ENCODE measurements at regions not wholly inside any gene's neighbourhood (a gene's known extent, or its start where the extent isn't known, plus 50 kb on each side); places are given as distances from the start of the nearest gene placed in this dataset.
"Not testable (repeated sequence)": the region's sequence is repeated elsewhere in the genome, so short reads cannot be mapped to it uniquely, and the experiment has no call there.

DNA sequence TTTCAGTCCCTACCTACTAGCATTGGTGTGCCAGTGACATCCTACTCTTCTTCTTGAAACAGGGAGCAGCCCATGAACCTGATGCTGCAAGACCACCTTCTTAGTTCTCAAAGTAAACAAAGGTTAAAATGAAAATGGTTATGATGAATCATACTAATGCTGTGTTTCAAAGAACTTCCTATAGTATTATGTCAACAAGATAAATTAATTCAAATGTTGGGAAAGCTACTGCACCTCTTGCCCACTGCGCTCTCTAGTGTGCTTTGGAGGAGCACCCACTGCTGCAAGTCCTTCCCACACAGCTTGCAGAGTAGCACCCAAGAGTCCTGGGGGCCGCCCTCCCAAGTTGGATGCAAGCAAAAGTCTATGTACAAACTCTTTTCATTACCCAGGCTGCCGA lies 81.1 kb downstream of the CD200R1L start:
- no peak for DNase-seq (ENCODE audit: low spot score)

DNA sequence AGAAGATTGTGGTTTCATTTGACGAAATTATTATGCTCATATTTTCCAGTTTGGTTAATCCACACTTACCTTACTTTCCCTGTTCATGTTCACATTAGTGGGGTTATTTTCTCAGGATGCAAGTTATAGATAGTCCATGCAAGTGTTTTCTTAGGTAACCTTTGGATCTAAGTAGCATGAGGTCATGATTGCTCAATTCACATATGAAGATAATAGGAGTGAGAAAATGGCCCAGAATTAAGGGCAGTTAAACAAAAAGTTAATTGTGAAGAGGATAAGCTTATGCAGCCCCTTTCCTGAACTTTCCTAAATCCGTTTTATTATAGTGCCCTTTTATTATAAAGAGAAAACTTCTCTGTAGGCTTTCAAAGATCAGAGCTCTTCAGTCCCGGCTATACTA lies 83.4 kb downstream of the CD200R1L start:
- DNase-seq (ENCODE audit: low spot score) = no peak

DNA sequence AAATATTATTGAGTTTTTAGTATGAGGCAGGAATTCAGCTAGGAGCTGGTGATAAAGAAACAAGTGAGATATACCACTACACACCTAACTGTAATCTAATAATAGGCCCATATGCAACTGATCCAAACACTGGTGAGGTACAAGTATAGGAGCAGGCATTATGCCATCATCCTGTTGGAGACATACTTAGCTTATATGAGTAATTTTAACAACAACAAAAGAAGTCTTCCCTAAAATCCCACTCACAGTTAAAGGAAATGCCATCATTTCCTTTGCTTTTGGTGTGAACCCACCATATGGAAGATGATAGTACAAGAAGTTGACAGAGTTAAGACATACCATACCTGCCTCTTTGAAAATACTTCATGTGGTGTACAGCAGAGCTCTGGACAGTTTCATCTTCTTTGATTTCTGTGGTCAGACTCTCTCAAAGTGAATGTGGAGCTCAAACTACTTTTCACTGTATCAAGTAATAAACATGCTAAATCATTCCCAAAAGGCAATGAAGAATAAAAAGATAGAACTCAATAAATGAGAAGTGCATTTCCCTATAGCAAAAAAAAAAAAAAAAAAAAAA lies 85.5 kb downstream of the CD200R1L start:
- no peak for DNase-seq (ENCODE audit: low spot score)

DNA sequence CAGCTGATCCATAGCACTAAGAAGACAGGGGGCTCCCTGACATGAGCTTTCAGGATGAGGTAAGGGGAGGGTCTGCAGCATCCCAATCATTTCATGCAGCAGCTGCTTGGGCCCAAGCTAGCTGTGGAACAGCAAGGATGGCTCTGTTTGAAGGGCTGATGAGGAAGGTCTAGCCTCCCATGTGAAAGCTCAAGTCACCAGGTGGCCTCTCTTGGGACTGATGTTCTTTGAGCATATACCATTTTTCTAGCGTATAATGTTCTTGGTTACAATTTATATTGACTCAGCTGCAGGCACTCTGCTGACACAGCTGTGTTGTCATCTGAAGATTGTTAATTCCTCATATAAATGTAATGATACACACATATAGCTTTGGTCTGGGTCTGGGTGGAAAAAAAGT lies 87.0 kb downstream of the CD200R1L start:
- DNase-seq (ENCODE audit: low spot score) = no peak

DNA sequence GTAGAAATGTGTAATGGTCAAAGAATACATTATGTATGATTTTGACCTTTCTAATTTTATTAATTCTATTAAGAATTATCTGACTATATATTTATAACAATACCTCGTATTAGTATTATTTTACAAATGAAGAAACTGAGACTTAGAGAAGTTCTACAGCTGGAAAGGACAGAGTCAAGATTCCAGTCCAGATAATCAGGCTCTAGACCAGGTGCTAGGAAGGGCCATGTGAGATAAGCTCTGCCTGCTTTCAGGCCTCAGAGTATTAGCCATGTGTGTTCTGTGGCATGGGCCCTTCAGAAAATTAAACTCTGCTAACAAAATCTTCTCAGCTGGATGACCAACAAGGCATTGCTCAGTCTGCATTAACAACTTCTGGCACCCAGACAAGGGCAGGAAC lies 87.5 kb downstream of the CD200R1L start:
- no peak for DNase-seq (ENCODE audit: low spot score)

DNA sequence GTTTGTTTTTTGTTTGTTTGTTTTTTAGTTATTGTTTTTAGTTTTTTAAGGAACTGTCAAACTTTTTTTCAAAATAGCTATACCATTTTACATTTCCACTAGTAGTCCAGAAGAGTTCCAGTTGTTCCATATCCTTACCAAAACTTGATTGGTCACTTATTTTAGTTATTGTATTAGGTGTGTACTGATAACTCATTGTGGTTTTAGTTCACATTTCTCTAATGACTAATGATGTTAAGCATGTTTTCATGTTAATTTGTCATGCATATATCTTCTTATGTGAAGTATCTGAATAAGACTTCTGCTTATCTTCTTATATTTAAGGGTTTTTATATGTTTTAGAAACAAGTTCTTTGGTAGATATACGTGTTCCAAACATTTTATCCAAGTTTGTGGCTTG lies 89.5 kb downstream of the CD200R1L start:
- no peak for DNase-seq (ENCODE audit: low spot score)

DNA sequence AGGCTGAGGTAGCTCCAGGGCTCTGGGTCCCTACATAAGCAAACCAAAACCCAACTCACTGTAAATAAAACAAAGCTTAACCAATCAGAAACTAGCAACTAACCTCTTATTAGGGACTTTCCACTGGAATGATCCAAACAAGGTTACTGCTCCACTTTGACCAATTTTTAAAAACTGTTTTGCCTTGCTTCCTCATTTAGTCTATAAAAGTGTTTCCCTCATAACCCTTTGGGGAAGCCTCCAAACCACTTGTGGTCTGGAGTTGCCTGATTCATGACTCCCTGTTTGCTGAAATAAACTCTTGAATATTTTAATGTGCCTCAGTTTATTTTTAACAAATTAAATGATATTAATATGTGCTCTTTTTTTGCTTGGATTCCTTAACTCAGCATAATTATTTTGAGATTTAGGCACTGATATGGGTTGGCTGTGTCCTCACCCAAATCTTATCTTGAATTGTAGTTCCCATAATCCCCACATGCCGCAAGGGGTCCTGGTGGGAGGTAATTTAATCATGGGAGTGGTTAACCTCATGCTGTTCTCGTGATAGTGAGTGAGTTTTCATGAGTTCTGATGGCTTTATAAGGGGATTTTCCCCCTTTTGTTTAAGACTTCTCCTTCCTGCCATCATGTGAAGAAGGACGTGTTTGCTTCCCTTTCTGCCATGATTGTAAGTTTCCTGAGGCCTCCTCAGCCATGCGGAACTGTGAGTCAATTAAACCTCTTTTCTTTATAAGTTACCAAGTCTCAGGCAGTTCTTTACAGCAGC lies 90.6 kb downstream of the CD200R1L start:
- DNase-seq (ENCODE audit: low spot score) = no peak

DNA sequence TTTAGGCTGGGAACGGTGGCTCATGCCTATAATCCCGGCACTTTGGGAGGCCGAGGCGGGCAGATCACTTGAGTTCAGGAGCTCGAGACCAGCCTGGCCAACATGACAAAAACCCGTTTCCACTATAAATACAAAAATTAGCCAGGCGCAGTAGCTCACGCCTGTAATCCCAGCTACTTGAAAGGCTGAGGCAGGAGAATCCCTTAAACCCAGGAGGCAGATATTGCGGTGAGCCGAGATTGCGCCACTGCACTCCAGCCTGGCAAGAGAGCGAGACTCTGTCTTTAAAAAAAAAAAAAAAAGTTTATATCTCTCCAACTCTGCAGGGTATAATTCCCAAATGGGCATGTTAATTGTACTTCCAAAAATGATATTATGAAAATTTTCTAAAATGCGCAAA lies 91.6 kb downstream of the CD200R1L start:
- DNase-seq (ENCODE audit: low spot score) = not testable (repeated sequence)

DNA sequence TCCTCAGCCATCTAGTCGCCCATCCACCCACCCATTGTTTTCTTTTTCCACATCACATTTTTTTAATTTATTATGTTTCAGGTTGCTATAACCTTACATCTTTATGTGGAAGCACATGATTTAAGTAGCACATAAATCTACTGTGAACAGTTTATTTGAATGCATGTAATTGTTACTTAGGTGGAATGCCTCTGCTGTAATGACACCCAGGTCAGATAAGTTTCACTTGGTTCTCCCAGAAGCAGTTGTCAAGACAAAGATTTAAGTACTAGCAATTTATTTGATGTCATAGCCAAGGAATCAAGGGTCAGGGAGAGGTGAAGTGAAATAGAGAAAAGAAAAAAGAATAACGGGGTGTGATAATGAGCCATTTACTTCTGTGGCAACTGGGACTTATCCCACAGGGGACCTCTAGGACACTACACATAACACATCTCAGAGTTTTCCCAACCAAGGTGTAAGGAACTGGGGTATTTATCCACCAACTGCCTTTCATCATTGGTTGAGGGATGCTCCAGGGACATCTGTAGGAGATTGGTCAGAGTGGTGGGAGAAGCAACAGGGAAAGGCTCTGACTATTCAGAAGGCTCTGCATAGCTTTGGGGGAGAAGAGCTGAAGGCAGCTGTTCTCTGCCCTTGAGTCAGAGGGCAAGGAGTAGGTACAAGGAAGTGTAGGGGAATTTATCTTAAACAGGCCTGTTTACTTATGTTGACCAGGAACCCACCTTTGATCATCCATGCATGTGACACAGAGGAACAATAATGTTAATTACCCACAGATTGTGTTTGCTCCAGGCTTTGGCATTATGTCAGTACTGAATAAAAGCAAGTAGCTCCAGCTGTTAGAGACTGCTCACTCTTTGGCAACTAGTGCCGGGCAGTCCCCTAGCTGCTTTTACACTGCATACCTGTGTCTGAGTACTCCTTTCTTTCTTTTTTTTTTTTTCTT lies 94.8 kb downstream of the CD200R1L start:
- DNase-seq (ENCODE audit: low spot score) = no peak

DNA sequence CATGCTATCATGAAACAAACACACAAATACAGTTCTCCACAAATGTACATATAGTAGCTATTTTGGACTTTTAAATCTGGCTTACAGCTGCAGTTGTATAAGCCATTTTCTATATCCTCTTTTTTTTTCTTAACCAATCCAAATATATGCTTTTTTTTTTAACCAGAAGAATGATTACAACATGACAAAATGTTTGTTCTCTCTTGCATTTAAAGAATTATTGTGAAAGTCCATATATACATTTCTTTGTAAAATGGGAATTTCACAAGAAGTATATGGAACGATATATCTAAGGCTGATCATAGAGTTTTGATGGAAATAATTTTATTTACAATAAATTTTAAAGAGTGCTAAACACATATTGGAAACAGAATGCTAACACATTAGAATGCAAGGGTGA lies 95.6 kb downstream of the CD200R1L start:
- DNase-seq (ENCODE audit: low spot score) = no peak

DNA sequence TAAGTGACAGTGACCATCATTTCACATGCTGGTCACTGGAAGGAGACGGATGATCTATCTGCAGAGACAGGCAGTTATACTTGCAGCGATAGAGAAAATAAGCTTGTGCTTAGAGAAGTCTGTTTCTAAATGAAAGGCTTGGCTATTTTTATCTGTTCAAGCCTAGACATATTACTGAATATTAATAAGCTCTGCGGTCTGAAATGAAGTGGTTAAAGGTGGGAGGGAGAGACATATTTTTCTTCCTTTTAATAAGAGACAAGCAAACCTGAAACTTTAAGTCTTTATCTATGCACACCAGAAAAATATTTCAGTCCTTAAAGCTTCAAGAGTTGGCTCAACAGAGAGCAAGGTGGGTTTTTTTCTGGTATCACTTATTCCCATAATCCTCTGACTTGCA lies 99.0 kb downstream of the CD200R1L start:
- DNase-seq (ENCODE audit: low spot score) = no peak

DNA sequence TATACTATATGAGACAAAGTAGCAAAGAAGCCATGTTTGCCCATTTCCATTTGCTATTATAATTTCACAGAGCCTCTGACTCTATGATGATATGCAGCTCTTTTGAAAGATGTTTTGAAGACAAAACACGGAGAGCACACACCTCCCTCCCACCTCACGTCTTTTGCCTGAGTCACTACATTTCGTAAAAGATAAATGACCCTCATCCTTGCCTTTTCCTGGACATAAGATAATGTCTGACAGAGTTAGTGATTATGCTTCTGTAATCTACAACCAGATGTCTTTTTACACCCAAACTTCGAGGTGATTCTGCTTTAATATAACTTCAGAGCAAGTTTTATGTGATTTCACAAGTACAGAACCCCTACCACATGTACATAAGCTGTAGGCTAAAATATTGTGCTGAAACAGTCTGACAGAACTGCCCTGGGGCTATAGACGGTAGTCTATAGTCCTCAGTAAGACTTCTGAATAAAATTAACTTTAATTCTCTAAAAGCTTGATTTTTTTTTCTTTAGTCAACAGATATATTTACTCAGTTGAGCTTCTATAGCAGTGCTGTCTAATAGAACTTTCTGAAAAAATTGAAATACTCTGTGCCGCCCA lies 99.9 kb downstream of the CD200R1L start:
- DNase-seq (ENCODE audit: low spot score) = no peak

DNA sequence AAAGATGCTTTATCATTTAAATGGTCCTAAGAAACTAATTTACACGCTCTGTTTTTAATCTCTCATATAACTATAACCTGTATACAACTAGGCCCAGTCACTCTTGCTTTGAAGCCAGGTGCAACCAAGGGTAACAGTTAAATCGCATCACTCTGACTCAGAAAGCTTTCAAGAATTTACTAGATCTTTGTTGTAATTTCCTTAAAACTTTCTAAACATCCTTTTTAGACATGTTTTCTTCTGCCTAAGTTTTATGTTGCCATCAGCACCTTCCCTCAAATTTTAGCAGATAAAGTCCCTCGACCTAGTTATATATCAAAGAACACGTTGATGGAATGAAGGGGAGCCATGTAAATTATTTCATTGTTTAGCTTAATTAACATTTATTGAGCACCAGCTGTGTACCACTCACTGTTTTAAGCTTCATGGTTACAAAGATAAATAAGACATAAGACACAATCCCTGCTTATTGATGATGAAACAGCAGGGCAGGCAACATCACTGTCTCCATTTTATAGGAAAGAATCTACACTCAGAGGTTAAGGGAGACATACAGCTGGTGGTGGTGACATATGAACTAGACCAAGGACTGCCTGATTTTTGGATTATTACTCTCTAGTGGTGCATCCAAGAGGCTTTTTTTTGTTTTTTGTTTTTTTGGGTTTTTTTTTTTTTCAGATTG lies 101.0 kb downstream of the CD200R1L start:
- DNase-seq (ENCODE audit: low spot score) = no peak

DNA sequence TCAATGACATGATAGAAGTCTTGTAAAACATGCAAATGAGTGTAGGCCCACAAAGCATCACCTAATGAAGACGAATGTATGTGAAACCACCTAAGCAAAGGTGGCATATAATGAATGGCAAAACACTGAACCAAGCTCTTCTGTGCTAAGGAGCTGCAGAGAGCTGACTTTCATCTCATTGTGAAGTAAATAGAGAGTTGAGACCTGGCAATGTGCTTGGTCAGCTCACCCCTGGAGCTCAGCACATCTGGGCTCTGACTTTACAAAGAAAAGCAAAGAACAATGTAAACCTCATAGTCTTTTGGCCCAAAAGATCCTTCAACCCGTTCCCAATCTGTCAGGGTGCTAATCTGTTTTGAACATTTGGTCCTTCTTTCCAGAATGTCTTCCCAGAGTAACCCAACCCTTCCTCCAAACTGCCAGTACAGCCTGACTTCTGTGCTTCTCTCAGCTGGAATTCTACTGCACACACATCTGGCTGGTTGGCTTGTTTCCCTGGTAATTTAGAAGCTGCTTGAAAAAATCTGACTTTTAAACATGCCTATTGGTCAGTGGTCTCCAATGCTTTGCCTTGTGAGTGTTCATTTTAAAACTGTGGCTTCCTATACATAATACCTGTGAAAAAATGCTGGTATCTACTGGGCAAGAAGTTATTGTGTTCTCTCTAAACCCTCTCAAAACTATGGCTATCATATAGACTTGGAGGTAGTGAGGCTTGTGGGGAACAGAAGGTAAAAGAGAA lies 101.7 kb downstream of the CD200R1L start:
- DNase-seq (ENCODE audit: low spot score) = no peak

DNA sequence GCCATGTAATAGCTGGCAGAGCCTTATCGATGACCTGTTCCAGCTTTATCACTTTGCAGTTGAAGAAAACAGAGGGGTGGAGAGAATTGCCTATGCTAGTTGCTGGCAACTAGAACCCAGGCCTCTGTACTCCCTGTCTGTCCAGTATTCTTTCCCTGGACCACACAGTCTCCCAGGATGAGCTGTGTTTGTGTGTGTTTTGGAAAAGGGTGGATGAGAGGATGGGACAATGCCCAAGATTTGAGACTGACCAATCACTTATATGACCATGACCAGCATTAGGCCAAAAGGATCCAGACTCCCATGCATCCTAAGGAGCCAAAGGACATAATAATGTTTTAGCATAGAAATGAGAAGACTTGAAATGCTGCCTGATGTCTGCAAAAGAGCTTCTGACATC lies 102.6 kb downstream of the CD200R1L start:
- DNase-seq (ENCODE audit: low spot score) = no peak

DNA sequence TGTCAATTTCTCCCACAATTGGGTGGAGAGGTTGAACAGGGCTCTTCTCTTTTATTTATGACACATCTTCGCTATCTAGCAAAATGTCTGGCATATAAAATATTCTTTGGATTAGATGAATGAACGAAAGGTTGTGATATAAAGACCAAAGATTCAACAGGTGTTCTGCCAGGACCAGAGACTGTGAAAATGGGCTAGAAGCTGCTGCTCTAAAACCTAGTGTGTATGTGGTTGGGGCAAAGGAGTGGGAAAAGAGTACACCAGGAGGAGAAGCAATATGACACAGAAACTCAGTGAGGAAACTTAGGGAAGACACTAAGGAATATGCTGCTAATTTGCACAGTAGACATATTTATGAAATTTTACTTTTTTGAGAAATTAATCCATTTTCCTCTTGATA lies 102.0 kb upstream of the CCDC80 start:
- DNase-seq (ENCODE audit: low spot score) = no peak

DNA sequence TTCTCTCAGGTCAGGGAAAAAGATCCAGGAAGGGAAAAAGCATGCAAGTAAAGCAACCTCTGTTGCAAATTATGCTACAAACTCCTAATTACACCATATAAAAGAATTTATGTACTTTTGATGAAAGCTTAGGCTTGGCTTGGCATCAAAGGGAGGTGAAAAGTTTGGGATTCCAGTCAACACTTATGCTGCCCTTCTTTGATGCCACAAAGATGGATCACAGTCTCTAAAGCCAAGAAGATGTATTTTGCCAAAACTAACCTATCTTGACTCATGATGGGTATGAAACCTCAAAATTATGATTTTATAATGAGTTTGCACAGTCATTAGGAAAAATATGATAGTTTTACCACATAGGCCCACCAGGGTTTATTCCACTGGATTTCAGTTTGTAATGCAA lies 101.0 kb upstream of the CCDC80 start:
- no peak for DNase-seq (ENCODE audit: low spot score)

DNA sequence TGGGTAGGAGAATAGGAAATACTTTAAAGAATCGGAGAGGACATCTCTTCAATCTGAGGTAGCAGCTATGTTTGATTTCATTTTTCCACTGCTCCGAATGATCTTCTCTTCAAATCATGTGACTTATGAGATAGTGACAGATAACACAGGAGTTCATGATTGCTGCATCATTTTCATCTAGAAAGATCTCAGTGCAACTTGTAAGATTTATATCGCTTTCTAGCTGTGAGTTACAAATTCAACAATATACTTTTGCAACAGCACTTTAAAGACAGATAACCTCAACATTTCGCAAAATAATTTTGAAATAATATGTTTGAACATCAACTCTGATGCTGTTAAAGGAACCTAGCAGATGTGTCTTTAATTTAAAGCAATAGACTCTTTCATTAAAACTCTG lies 99.9 kb upstream of the CCDC80 start:
- DNase-seq (ENCODE audit: low spot score) = peak; percentile 34

DNA sequence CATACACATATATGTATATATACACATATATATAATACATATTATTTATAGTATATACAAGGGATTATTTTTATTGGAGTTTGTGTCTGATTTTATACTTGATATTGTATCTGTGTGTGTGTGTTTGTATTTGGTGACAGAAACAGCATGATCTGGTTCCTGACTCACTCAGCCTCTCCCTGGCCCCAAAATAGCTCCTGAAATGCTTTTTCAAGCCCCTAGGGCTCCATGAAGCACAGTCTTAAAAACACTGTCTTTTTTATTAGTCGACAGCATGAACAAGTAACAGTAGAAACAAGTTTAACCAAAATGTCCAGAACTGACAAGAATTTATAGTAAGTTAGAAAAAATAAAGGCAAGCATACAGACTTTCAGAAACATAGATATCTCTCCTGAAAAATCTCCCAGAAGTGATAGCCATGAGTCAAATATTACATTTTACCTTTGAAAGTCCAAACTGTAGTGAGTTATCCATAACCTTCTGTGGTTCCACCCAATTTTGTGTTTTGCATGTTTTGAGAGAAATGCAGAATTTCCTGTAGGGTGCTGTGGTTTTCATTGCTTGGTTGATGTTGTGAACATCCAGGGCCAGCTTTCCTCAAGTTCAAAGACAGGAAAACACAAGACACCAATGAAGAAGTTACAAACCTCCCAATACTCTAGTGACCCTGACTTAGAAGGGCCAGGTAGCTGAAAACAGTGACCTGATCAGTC lies 98.5 kb upstream of the CCDC80 start:
- peak; percentile 20 for DNase-seq (ENCODE audit: low spot score)

DNA sequence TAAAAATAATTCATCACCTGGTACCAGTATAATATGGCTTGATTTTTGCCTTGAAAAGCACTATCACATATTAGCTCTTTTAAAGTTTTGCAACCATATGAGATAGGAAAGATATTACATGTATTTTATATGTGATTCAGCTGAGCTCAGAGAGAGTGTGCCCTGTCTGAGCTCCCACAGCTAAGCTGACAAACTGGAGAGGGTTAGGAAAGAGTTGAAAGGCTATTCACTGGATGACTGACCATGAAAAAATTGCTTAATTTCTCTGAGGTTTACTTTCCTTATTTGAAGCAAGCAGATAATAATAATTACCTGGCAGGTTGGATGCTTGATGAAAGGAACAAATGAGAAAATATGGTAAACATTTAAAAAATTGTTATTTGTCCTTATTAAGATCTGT lies 97.4 kb upstream of the CCDC80 start:
- no peak for DNase-seq (ENCODE audit: low spot score)
